H1 (cell line): ENCODE measurements at regions not wholly inside any gene's neighbourhood (a gene's known extent, or its start where the extent isn't known, plus 50 kb on each side); places are given as distances from the start of the nearest gene placed in this dataset.

Experiments
- ASH2L ChIP-seq: fragments of 200-600, 300-600 bp; sonication (generic); IDR thresholded peaks from one replicate; pipeline ENCODE4 v1.7.1; 2017; ENCODE audit warnings: low read length
- BACH1 ChIP-seq: IDR thresholded peaks from 2 replicates; pipeline ENCODE4 v1.6.1; 2012; ENCODE audit warnings: low read length, improper control_type of control experiment
- HDAC6 ChIP-seq: IDR thresholded peaks from one replicate; pipeline ENCODE4 v1.7.1; 2012; ENCODE audit warnings: low read depth, mild to moderate bottlenecking, inconsistent platforms, low read length, moderate library complexity
- KDM1A ChIP-seq: fragments of 200-600, 300-600 bp; sonication (generic); IDR thresholded peaks from 2 replicates; pipeline ENCODE4 v1.7.1; 2016; ENCODE audit warnings: mild to moderate bottlenecking, low read length, borderline replicate concordance
- NANOG ChIP-seq: IDR thresholded peaks from 2 replicates; pipeline ENCODE4 v1.6.1; 2011; ENCODE audit warnings: low read length, low read depth, mild to moderate bottlenecking, inconsistent platforms; ENCODE audit not compliant: insufficient read depth, poor library complexity, severe bottlenecking
- RAD21 ChIP-seq, 2 experiments: IDR thresholded peaks in 1 of 2; conservative IDR thresholded peaks in 1 of 2; 2 replicates each; pipeline ENCODE4 v1.6.1; 2011; ENCODE audit warnings: low read depth in 2 of 2, low read length in 2 of 2, improper control_type of control experiment in 1 of 2, inconsistent platforms in 1 of 2, mild to moderate bottlenecking in 1 of 2, moderate library complexity in 1 of 2
- RNF2 ChIP-seq: fragments of 200-900, 300-1000 bp; sonication (generic); IDR thresholded peaks from 2 replicates; pipeline ENCODE4 v1.7.1; 2016; ENCODE audit warnings: borderline replicate concordance, low read depth, mild to moderate bottlenecking, antibody characterized with exemption, low read length; ENCODE audit not compliant: poor library complexity, severe bottlenecking; ENCODE audit errors: missing control alignments
- SUZ12 ChIP-seq: fragments of 200-600 bp; sonication (generic); IDR thresholded peaks from 2 replicates; pipeline ENCODE4 v1.6.1; 2012; ENCODE audit warnings: mild to moderate bottlenecking, inconsistent platforms, low read length, moderate library complexity, mixed read lengths

GRCh38 chr2:187134306-187134705, 285.3 kb upstream of the ZSWIM2 start (continued):
- TF ChIP-seq RNF2 (no peak), BACH1 (no peak), SUZ12 (no peak), HDAC6 (no peak), NANOG (no peak), RAD21 (IDR thresholded peaks at IDR 0.05 in 1 of 2, conservative IDR thresholded peaks at IDR 0.05 in 1 of 2; ENCODE audit: low read depth in 2 of 2, low read length in 2 of 2) (no peak), ASH2L (no peak), KDM1A (no peak)
- TF ChIP-seq, all 59 proteins: peak for 0
